MCF 10A (cell line): ENCODE measurements at regions not wholly inside any gene's neighbourhood (a gene's known extent, or its start where the extent isn't known, plus 50 kb on each side); places are given as distances from the start of the nearest gene placed in this dataset.
A peak's percentile ranks its signal among the peaks of the same experiment; 100 is the strongest.

Experiments
- BruUV-seq: library from RNA; stranded (reverse); fragments of 400-500 nt; replicated peaks from 2 replicates; lab custom pipeline; 2021; lab: Mats Ljungman, UMichigan
- CTCF ChIA-PET: fragments of 300-600 bp; sonication (Branson Sonifier 250); formaldehyde crosslinking; extraction: SDS; loops from one replicate; lab custom pipeline; 2021; ENCODE audit warnings: antibody characterized with exemption, inconsistent platforms; lab: Yijun Ruan, JAX
- POLR2A ChIA-PET: fragments of 300-600, 350-650 bp; sonication (Branson Sonifier 250); formaldehyde crosslinking; extraction: SDS; loops from one replicate; lab custom pipeline; 2020; ENCODE audit warnings: antibody characterized with exemption, inconsistent platforms; lab: Yijun Ruan, JAX
- DNase-seq: peaks from one replicate; pipeline ENCODE4 v3.0.0-alpha.2; 2018; ENCODE audit not compliant: unreplicated experiment
- H3K27ac Mint-ChIP-seq: one replicate; pipeline ENCODE4 v1.8.0; 2022; ENCODE audit warnings: mild to moderate bottlenecking, low read depth, mixed read lengths; ENCODE audit not compliant: unreplicated experiment
- H3K27me3 Mint-ChIP-seq: one replicate; pipeline ENCODE4 v1.8.0; 2022; ENCODE audit warnings: mixed read lengths; ENCODE audit not compliant: insufficient read depth, unreplicated experiment
- H3K36me3 Mint-ChIP-seq: one replicate; pipeline ENCODE4 v1.8.0; 2022; ENCODE audit warnings: mild to moderate bottlenecking, moderate library complexity, mixed read lengths; ENCODE audit not compliant: insufficient read depth, unreplicated experiment
- H3K4me1 Mint-ChIP-seq: one replicate; pipeline ENCODE4 v1.8.0; 2022; ENCODE audit warnings: mixed read lengths; ENCODE audit not compliant: insufficient read depth, unreplicated experiment
- H3K4me3 Mint-ChIP-seq: one replicate; pipeline ENCODE4 v1.8.0; 2022; ENCODE audit warnings: mild to moderate bottlenecking, moderate library complexity, mixed read lengths; ENCODE audit not compliant: unreplicated experiment
- H3K9me3 Mint-ChIP-seq: one replicate; pipeline ENCODE4 v1.8.0; 2022; ENCODE audit warnings: mixed read lengths; ENCODE audit not compliant: unreplicated experiment
- intact Hi-C: fragments of 100-400 bp; cut with micrococcal nuclease; formaldehyde crosslinking; loops from 2 replicates; pipeline ENCODE4 v1.14.1; 2022
- TF ChIP-seq, protein P1 (sequence below): fragments of 200-600 bp; IDR thresholded peaks from one replicate; pipeline ENCODE4 v1.8.0; 2022; ENCODE audit warnings: antibody characterized with exemption, mild to moderate bottlenecking; ENCODE audit not compliant: unreplicated experiment

DNA sequence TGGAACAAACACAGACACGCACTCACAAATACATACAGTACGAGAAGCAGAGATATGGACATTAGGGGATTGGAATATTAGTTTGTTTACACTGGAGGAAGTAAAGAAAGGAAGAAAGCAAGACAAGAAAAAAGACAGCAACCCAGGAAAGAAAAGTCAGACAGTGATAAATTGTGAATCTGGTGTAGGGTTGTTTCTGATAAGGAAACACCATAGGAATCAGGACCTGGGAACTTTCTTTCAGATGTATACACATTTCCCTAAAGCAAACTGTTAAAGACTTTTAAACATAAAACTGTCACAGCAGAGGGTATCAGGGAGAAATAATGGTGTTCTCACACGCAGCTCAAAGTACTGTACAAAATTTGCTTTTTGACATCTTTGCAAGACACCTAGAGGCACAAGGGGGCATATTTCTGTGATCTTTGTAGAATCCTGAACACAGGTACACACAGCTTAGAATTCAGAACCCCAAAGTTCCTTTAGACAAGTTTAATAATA is 153.7 kb downstream of the TUSC7 start:
- no peak for DNase-seq
- H3K4me1 Mint-ChIP-seq, result no peaks in the 10 kb centered on the region
- no TSS peak for BruUV-seq
- no peak overlapping the region for H3K27ac Mint-ChIP-seq
- H3K9me3 Mint-ChIP-seq, result no peaks in the 10 kb centered on the region
- TF ChIP-seq, protein P1, sequence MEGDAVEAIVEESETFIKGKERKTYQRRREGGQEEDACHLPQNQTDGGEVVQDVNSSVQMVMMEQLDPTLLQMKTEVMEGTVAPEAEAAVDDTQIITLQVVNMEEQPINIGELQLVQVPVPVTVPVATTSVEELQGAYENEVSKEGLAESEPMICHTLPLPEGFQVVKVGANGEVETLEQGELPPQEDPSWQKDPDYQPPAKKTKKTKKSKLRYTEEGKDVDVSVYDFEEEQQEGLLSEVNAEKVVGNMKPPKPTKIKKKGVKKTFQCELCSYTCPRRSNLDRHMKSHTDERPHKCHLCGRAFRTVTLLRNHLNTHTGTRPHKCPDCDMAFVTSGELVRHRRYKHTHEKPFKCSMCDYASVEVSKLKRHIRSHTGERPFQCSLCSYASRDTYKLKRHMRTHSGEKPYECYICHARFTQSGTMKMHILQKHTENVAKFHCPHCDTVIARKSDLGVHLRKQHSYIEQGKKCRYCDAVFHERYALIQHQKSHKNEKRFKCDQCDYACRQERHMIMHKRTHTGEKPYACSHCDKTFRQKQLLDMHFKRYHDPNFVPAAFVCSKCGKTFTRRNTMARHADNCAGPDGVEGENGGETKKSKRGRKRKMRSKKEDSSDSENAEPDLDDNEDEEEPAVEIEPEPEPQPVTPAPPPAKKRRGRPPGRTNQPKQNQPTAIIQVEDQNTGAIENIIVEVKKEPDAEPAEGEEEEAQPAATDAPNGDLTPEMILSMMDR, result no peak
- ChIA-PET CTCF (interaction anchor here (0.7 to 2.6 kb wide), 9 partner anchors 9 to 1851 kb away, joined by 3 to 9 read pairs (median 4); no protein-coding TSS in a partner anchor), POLR2A (no interaction called here)
- intact Hi-C loops, result loop anchor here (5.0 to 10.0 kb wide), 4 partner anchors 91 to 854 kb away; no protein-coding TSS in a partner anchor
- no peaks in the 10 kb centered on the region for H3K36me3 Mint-ChIP-seq
- no peak overlapping the region for H3K4me3 Mint-ChIP-seq
- no peaks in the 10 kb centered on the region for H3K27me3 Mint-ChIP-seq

DNA sequence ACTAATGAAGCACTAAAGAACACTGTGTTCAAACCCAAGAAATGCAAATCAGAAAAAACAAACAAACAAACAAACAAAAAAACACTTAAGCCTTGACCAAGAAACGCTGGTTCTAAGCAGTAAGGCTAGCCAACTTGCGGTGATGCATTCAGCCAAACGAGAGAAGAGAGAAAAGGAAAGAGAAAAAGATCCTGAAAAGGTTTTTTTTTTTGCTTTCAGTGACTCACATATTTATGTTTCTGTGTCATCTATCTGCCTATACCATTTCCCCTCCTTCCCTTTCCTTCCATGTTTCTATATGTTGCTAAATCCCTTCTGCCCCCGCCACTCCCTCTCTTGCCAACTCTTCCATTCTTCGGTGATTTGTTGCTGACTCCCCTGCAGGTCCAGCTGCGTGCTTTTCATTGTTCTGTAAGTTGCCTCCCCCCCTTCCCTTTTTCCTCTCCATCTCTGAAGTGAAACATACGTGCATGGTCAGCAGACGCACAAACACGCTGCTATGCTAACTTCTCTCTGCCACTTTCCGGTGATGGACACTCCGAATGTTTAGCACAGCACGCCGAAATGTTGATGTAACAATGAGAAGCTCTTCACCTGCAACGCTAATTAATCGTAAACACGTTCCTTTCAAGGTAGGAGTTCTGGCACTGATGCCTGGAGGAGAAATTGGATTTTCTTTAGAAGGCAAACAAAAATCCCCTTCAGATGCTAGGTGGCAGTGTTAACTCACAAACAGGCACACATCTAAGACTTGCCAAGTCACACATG is 154.4 kb downstream of the TUSC7 start:
- intact Hi-C loops, result loop anchor here (1.0 to 10.0 kb wide), 5 partner anchors 92 to 853 kb away; no protein-coding TSS in a partner anchor
- BruUV-seq, result no TSS peak
- peak; percentile 51 for DNase-seq
- ChIA-PET CTCF (interaction anchor here (0.6 to 2.6 kb wide), 16 partner anchors 8 to 1865 kb away, joined by 3 to 9 read pairs (median 3); no protein-coding TSS in a partner anchor), POLR2A (no interaction called here)
- Mint-ChIP-seq H3K9me3 (no peaks in the 10 kb centered on the region), H3K4me3 (no peak overlapping the region), H3K4me1 (no peaks in the 10 kb centered on the region), H3K27ac (no peak overlapping the region), H3K27me3 (no peaks in the 10 kb centered on the region), H3K36me3 (no peaks in the 10 kb centered on the region)
- TF ChIP-seq, protein P1, result peak; percentile 46

- CTCF ChIA-PET, result interaction anchor here (0.6 to 2.6 kb wide), 13 partner anchors 8 to 547 kb away, joined by 3 to 9 read pairs (median 3); no protein-coding TSS in a partner anchor
- intact Hi-C loops, result loop anchor here (1.0 to 10.0 kb wide), 5 partner anchors 92 to 853 kb away; no protein-coding TSS in a partner anchor
- Mint-ChIP-seq H3K4me1 (no peaks in the 10 kb centered on the region), H3K27ac (no peak overlapping the region), H3K27me3 (no peaks in the 10 kb centered on the region), H3K4me3 (no peak overlapping the region), H3K9me3 (no peaks in the 10 kb centered on the region), H3K36me3 (no peaks in the 10 kb centered on the region)
- DNase-seq, result no peak
- POLR2A ChIA-PET, result no interaction called here
- TF ChIP-seq, protein P1, result no peak
- BruUV-seq, result no TSS peak
Observed at GRCh38 chr3:116864590-116864927, 155.0 kb downstream of the TUSC7 start.

DNA sequence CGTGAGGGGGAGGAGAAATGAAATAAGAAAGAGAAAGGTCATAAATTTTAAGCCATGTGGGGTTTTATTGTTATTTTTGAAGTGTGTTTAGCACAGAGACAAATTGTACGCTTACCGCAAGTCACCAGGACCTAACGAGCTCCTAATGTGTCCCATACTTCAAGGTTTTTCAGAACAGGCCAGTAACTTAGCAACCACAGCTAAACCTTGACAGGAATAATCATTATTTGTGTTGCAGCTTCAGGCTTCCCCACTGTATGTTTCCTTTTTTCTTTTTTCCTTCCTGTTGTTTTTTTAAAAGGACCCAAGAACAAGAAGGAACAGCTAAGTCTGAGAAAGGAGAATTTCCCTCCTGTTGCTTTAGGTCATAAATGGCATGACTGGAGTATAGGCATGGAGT is 160.8 kb downstream of the TUSC7 start:
- no TSS peak for BruUV-seq
- Mint-ChIP-seq H3K4me1 (no peaks in the 10 kb centered on the region), H3K36me3 (no peaks in the 10 kb centered on the region), H3K9me3 (no peaks in the 10 kb centered on the region), H3K4me3 (no peak overlapping the region), H3K27me3 (peaks cover 12% of the 10 kb centered on the region), H3K27ac (no peak overlapping the region)
- POLR2A ChIA-PET, result no interaction called here
- CTCF ChIA-PET, result interaction anchor here (0.6 to 0.8 kb wide), 2 partner anchors 36 to 657 kb away, joined by 3 read pairs; no protein-coding TSS in a partner anchor
- intact Hi-C loops, result no loop called here
- DNase-seq, result no peak
- TF ChIP-seq, protein P1, result no peak
